CD14-positive monocyte (primary cell): ENCODE measurements at regions not wholly inside any gene's neighbourhood (a gene's known extent, or its start where the extent isn't known, plus 50 kb on each side); places are given as distances from the start of the nearest gene placed in this dataset.

Experiments
- DNase-seq, 3 donors: peaks; one replicate each; pipeline ENCODE4 v3.0.0-alpha.2; 2011 to 2022
- H2AFZ ChIP-seq: 2 replicates; pipeline ENCODE4 v1.6.0; 2012; ENCODE audit warnings: mild to moderate bottlenecking, low read depth, low read length, inconsistent platforms; ENCODE audit not compliant: insufficient read depth, poor library complexity, severe bottlenecking
- H3K27ac ChIP-seq, 2 donors: 1 replicate in 1 of 2; 2 replicates in 1 of 2; pipeline ENCODE4 v1.5.1; 2012 to 2013; ENCODE audit warnings: low read length in 2 of 2, control low read depth in 1 of 2, inconsistent platforms in 1 of 2, low read depth in 1 of 2, mild to moderate bottlenecking in 1 of 2
- H3K27me3 ChIP-seq, 2 donors: one replicate each; pipeline versions ENCODE4 v1.6.0 to v1.6.1; 2011 to 2013; ENCODE audit warnings: low read length in 2 of 2; ENCODE audit not compliant: control insufficient read depth in 2 of 2, insufficient read depth in 2 of 2
- H3K36me3 ChIP-seq, 2 donors: replicated peaks in 1 of 2; 1 replicate in 1 of 2; 2 replicates in 1 of 2; pipeline versions ENCODE4 v1.5.1 to v1.6.1; 2012 to 2013; ENCODE audit warnings: low read length in 2 of 2, control low read depth in 1 of 2, inconsistent platforms in 1 of 2, mild to moderate bottlenecking in 1 of 2; ENCODE audit not compliant: insufficient read depth in 2 of 2, control insufficient read depth in 1 of 2
- H3K4me1 ChIP-seq, 2 donors: 1 replicate in 1 of 2; 2 replicates in 1 of 2; pipeline versions ENCODE4 v1.5.1 to v1.6.1; 2012 to 2013; ENCODE audit warnings: low read length in 2 of 2, control low read depth in 1 of 2, inconsistent platforms in 1 of 2, mild to moderate bottlenecking in 1 of 2, moderate library complexity in 1 of 2; ENCODE audit not compliant: insufficient read depth in 2 of 2, control insufficient read depth in 1 of 2
- H3K4me2 ChIP-seq: replicated peaks from 2 replicates; pipeline ENCODE3; 2012; ENCODE audit warnings: low read length, moderate library complexity, mild to moderate bottlenecking; ENCODE audit not compliant: poor library complexity, severe bottlenecking; ENCODE audit errors: extremely low read depth
- H3K4me3 ChIP-seq, 3 experiments: fragments of 200-600 bp in 1 of 3; sonication (generic) in 1 of 3; replicated peaks in 1 of 3; 1 replicate in 2 of 3; 2 replicates in 1 of 3; pipeline ENCODE4 v1.5.1; 2011 to 2013; ENCODE audit warnings: low read length in 3 of 3, mild to moderate bottlenecking in 3 of 3, control low read depth in 2 of 3, low read depth in 2 of 3, inconsistent platforms in 1 of 3, moderate library complexity in 1 of 3
- H3K79me2 ChIP-seq: 2 replicates; pipeline ENCODE4 v1.6.0; 2012; ENCODE audit warnings: mild to moderate bottlenecking, control low read depth, inconsistent platforms, low read length, moderate library complexity; ENCODE audit not compliant: insufficient read depth
- H3K9ac ChIP-seq: 2 replicates; pipeline ENCODE4 v1.6.0; 2017; ENCODE audit warnings: low read length, mild to moderate bottlenecking; ENCODE audit not compliant: insufficient read depth, poor library complexity, severe bottlenecking
- H3K9me3 ChIP-seq, 2 donors: replicated peaks in 1 of 2; 1 replicate in 1 of 2; 2 replicates in 1 of 2; pipeline versions ENCODE4 v1.5.1 to v1.6.1; 2012 to 2013; ENCODE audit warnings: low read length in 2 of 2, control low read depth in 1 of 2; ENCODE audit not compliant: control insufficient read depth in 1 of 2, insufficient read depth in 1 of 2
- H4K20me1 ChIP-seq: 2 replicates; pipeline ENCODE4 v1.6.0; 2012; ENCODE audit warnings: mild to moderate bottlenecking, low read length, control low read depth, moderate library complexity; ENCODE audit not compliant: insufficient read depth
- H3K27ac Mint-ChIP-seq, 7 donors: one replicate each; pipeline ENCODE4 v1.8.0; 2020; ENCODE audit warnings: mild to moderate bottlenecking in 7 of 7, mixed read lengths in 7 of 7, moderate library complexity in 6 of 7, inconsistent platforms in 2 of 7
- H3K27me3 Mint-ChIP-seq, 3 donors: one replicate each; pipeline ENCODE4 v1.8.0; 2021 to 2022; ENCODE audit warnings: low read depth in 3 of 3, mild to moderate bottlenecking in 3 of 3, mixed read lengths in 3 of 3, moderate library complexity in 3 of 3, inconsistent platforms in 1 of 3
- H3K36me3 Mint-ChIP-seq, 2 donors: one replicate each; pipeline ENCODE4 v1.8.0; 2020; ENCODE audit warnings: mixed read lengths in 2 of 2, inconsistent platforms in 1 of 2, mild to moderate bottlenecking in 1 of 2
- H3K4me1 Mint-ChIP-seq: one replicate; pipeline ENCODE4 v1.8.0; 2020; ENCODE audit warnings: mild to moderate bottlenecking, mixed read lengths
- H3K4me3 Mint-ChIP-seq, 2 donors: one replicate each; pipeline ENCODE4 v1.8.0; 2020; ENCODE audit warnings: mild to moderate bottlenecking in 2 of 2, mixed read lengths in 2 of 2, moderate library complexity in 1 of 2
- H3K9me3 Mint-ChIP-seq, 7 donors: one replicate each; pipeline ENCODE4 v1.8.0; 2020 to 2022; ENCODE audit warnings: mixed read lengths in 7 of 7, mild to moderate bottlenecking in 6 of 7, moderate library complexity in 6 of 7, inconsistent platforms in 2 of 7
- WGBS: methylation state at CpG from one replicate; pipeline ENCODE4 v1.1.5; 2013; ENCODE audit warnings: missing lambda C conversion rate; ENCODE audit not compliant: insufficient coverage; 5-methylcytosine and 5-hydroxymethylcytosine counted together
- intact Hi-C, 2 donors: fragments of 100-400 bp; cut with micrococcal nuclease; formaldehyde crosslinking; loops; one replicate each; pipeline versions ENCODE4 v1.15.0 to v1.15.1; 2023
- TF ChIP-seq, protein P1 (sequence below): fragments of 200-600 bp; IDR thresholded peaks from one replicate; pipeline ENCODE4 v1.8.0; 2022; ENCODE audit warnings: antibody characterized with exemption, mild to moderate bottlenecking

DNA sequence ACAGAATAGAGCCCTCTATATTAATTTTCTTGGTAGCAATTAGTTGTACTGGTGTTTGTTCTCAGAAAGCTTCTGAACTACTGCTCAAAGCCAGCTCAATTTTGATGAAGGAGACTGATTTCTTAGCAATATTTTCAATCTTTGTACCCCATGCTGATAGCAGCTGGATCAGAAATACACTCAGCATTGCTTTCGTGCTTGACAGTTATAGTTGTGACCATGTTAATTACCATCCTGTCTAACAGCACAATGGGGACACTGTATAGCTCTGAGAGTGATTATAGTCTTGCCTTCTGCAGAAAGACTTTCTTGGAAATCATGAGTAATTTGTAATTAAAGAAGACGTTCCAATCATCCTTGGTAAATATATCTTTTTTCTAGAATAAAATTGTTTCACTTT lies 79.7 kb upstream of the GNPDA2 start:
- Mint-ChIP-seq H3K4me3 (no peak overlapping the region), H3K36me3 (no peaks in the 10 kb centered on the region), H3K4me1 (no peaks in the 10 kb centered on the region), H3K27ac (no peak overlapping the region), H3K9me3 (peaks cover 0 to 3% (median 0%) of the 10 kb centered on the region in 7 donors), H3K27me3 (peaks cover 0 to 1% (median 0%) of the 10 kb centered on the region in 3 donors)
- Histone ChIP-seq H3K79me2 (no peaks in the 10 kb centered on the region), H2AFZ (no peak overlapping the region), H3K4me2 (no peak overlapping the region), H3K4me3 (no peak overlapping the region), H3K4me1 (no peaks in the 10 kb centered on the region), H3K9ac (no peak overlapping the region), H3K9me3 (peaks cover 0 to 1% of the 10 kb centered on the region in 2 donors), H3K36me3 (no peaks in the 10 kb centered on the region), H4K20me1 (no peaks in the 10 kb centered on the region), H3K27me3 (no peaks in the 10 kb centered on the region), H3K27ac (no peak overlapping the region)
- TF ChIP-seq, protein P1, sequence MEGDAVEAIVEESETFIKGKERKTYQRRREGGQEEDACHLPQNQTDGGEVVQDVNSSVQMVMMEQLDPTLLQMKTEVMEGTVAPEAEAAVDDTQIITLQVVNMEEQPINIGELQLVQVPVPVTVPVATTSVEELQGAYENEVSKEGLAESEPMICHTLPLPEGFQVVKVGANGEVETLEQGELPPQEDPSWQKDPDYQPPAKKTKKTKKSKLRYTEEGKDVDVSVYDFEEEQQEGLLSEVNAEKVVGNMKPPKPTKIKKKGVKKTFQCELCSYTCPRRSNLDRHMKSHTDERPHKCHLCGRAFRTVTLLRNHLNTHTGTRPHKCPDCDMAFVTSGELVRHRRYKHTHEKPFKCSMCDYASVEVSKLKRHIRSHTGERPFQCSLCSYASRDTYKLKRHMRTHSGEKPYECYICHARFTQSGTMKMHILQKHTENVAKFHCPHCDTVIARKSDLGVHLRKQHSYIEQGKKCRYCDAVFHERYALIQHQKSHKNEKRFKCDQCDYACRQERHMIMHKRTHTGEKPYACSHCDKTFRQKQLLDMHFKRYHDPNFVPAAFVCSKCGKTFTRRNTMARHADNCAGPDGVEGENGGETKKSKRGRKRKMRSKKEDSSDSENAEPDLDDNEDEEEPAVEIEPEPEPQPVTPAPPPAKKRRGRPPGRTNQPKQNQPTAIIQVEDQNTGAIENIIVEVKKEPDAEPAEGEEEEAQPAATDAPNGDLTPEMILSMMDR: no peak
- intact Hi-C loops: no loop called here
- DNase-seq: no peak
- no CpG with 5 or more reads among the region's 2 CpGs for whole genome bisulfite sequencing

DNA sequence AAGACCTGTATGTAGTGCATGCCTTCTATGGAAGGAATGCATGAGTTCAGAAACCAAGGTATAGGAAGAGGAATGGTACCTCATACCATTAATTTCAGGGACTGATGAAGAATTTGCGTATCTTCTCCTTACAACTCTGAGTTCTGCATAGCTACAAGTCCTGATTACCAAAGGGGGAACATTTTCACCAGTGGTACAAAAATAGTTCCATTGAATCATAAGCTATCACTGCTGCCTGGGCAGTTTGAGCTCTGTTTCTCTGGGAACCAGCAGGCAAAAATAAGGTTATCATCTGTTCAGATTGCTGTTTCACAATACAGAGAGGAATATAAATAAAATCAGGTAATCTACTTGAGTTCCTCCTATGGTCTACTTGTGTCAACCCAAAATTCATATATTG lies 77.9 kb upstream of the GNPDA2 start:
- Mint-ChIP-seq H3K27me3 (peaks cover 0 to 1% (median 0%) of the 10 kb centered on the region in 3 donors), H3K9me3 (peaks cover 0 to 3% (median 3%) of the 10 kb centered on the region in 7 donors), H3K36me3 (no peaks in the 10 kb centered on the region), H3K4me1 (no peaks in the 10 kb centered on the region), H3K27ac (no peak overlapping the region), H3K4me3 (no peak overlapping the region)
- Histone ChIP-seq H3K9ac (no peak overlapping the region), H3K27ac (no peak overlapping the region), H3K79me2 (no peaks in the 10 kb centered on the region), H2AFZ (no peak overlapping the region), H3K4me2 (no peak overlapping the region), H3K36me3 (no peaks in the 10 kb centered on the region), H4K20me1 (no peaks in the 10 kb centered on the region), H3K4me3 (no peak overlapping the region), H3K9me3 (peaks cover 0 to 3% of the 10 kb centered on the region in 2 donors), H3K4me1 (no peaks in the 10 kb centered on the region), H3K27me3 (no peaks in the 10 kb centered on the region)
- WGBS: no CpG with 5 or more reads among the region's 1 CpG
- no peak for DNase-seq
- intact Hi-C loops: no loop called here
- TF ChIP-seq, protein P1: no peak
